KOPT-K1 (cell line): ENCODE measurements at regions not wholly inside any gene's neighbourhood (a gene's known extent, or its start where the extent isn't known, plus 50 kb on each side); places are given as distances from the start of the nearest gene placed in this dataset.

Experiments
- H3K27ac ChIP-seq: fragments of 200-600 bp; sonication (generic); 2 replicates; pipeline ENCODE4 v1.5.1; 2016; ENCODE audit warnings: antibody characterized with exemption, mild to moderate bottlenecking, low read depth, low read length; ENCODE audit not compliant: poor library complexity, severe bottlenecking
- H3K36me3 ChIP-seq: fragments of 200-600 bp; sonication (generic); 2 replicates; pipeline ENCODE4 v1.5.1; 2017; ENCODE audit warnings: antibody characterized with exemption, mild to moderate bottlenecking, low read length, moderate library complexity; ENCODE audit not compliant: insufficient read depth
- H3K9me3 ChIP-seq: fragments of 200-600 bp; sonication (generic); 2 replicates; pipeline ENCODE4 v1.5.1; 2017; ENCODE audit warnings: antibody characterized with exemption, low read length, mild to moderate bottlenecking; ENCODE audit not compliant: insufficient read depth, poor library complexity, severe bottlenecking

- Histone ChIP-seq H3K9me3 (no peaks in the 10 kb centered on the region), H3K27ac (no peak overlapping the region), H3K36me3 (no peaks in the 10 kb centered on the region)
These were observed 224.5 kb downstream of the EFNB2 start for GRCh38 chr13:106311004-106311403.

- Histone ChIP-seq H3K27ac (no peak overlapping the region), H3K36me3 (no peaks in the 10 kb centered on the region), H3K9me3 (no peaks in the 10 kb centered on the region)
These were observed 225.1 kb downstream of the EFNB2 start for GRCh38 chr13:106310291-106310865.

GRCh38 chr13:106306748-106307277 is 228.6 kb downstream of the EFNB2 start:
- no peaks in the 10 kb centered on the region for H3K36me3 ChIP-seq
- H3K27ac ChIP-seq: no peak overlapping the region
- H3K9me3 ChIP-seq: no peaks in the 10 kb centered on the region

GRCh38 chr13:106302843-106303242 is 232.6 kb downstream of the EFNB2 start:
- Histone ChIP-seq H3K9me3 (no peaks in the 10 kb centered on the region), H3K36me3 (no peaks in the 10 kb centered on the region), H3K27ac (no peak overlapping the region)

- no peaks in the 10 kb centered on the region for H3K9me3 ChIP-seq
- no peak overlapping the region for H3K27ac ChIP-seq
- no peaks in the 10 kb centered on the region for H3K36me3 ChIP-seq
These were observed 233.5 kb downstream of the EFNB2 start for GRCh38 chr13:106302011-106302410.

- Histone ChIP-seq H3K36me3 (no peaks in the 10 kb centered on the region), H3K9me3 (no peaks in the 10 kb centered on the region), H3K27ac (no peak overlapping the region)
These were observed 235.8 kb downstream of the EFNB2 start for GRCh38 chr13:106299621-106300020.

GRCh38 chr13:106297283-106297682 is 238.2 kb downstream of the EFNB2 start:
- no peaks in the 10 kb centered on the region for H3K36me3 ChIP-seq
- H3K9me3 ChIP-seq: no peaks in the 10 kb centered on the region
- no peak overlapping the region for H3K27ac ChIP-seq

- H3K27ac ChIP-seq: no peak overlapping the region
- no peaks in the 10 kb centered on the region for H3K9me3 ChIP-seq
- no peaks in the 10 kb centered on the region for H3K36me3 ChIP-seq
These were observed 238.7 kb downstream of the EFNB2 start for GRCh38 chr13:106296723-106297122.

GRCh38 chr13:106295971-106296370 is 239.5 kb downstream of the EFNB2 start:
- Histone ChIP-seq H3K36me3 (no peaks in the 10 kb centered on the region), H3K27ac (no peak overlapping the region), H3K9me3 (no peaks in the 10 kb centered on the region)

GRCh38 chr13:106291006-106291405 is 244.5 kb downstream of the EFNB2 start:
- Histone ChIP-seq H3K27ac (no peak overlapping the region), H3K9me3 (no peaks in the 10 kb centered on the region), H3K36me3 (no peaks in the 10 kb centered on the region)

GRCh38 chr13:106287351-106287750 is 248.1 kb downstream of the EFNB2 start:
- Histone ChIP-seq H3K9me3 (no peaks in the 10 kb centered on the region), H3K36me3 (no peaks in the 10 kb centered on the region), H3K27ac (no peak overlapping the region)

GRCh38 chr13:106286811-106287210 is 248.7 kb downstream of the EFNB2 start:
- no peaks in the 10 kb centered on the region for H3K9me3 ChIP-seq
- H3K27ac ChIP-seq: no peak overlapping the region
- H3K36me3 ChIP-seq: no peaks in the 10 kb centered on the region

- Histone ChIP-seq H3K27ac (no peak overlapping the region), H3K9me3 (no peaks in the 10 kb centered on the region), H3K36me3 (no peaks in the 10 kb centered on the region)
These were observed 251.1 kb downstream of the EFNB2 start for GRCh38 chr13:106284358-106284757.

GRCh38 chr13:106281426-106281825 is 254.0 kb downstream of the EFNB2 start:
- no peaks in the 10 kb centered on the region for H3K9me3 ChIP-seq
- no peak overlapping the region for H3K27ac ChIP-seq

GRCh38 chr13:106277484-106278154 is 257.8 kb downstream of the EFNB2 start:
- H3K9me3 ChIP-seq: no peaks in the 10 kb centered on the region
- H3K27ac ChIP-seq: no peak overlapping the region
- H3K36me3 ChIP-seq: no peaks in the 10 kb centered on the region

More at GRCh38 chr13:106281426-106281825, 254.0 kb downstream of the EFNB2 start:
- H3K36me3 ChIP-seq: no peaks in the 10 kb centered on the region

- no peak overlapping the region for H3K27ac ChIP-seq
- H3K9me3 ChIP-seq: no peaks in the 10 kb centered on the region
- no peaks in the 10 kb centered on the region for H3K36me3 ChIP-seq
These were observed 258.6 kb downstream of the EFNB2 start for GRCh38 chr13:106276876-106277275.
